ENCODE measurements at regions not wholly inside any gene's neighbourhood (a gene's known extent, or its start where the extent isn't known, plus 50 kb on each side); places are given as distances from the start of the nearest gene placed in this dataset. TPM values are rescaled to one million over a fixed set of nuclear protein-coding genes. Genes with fewer than 3 reads are reported as not detected.
"Not testable (repeated sequence)": the region's sequence is repeated elsewhere in the genome, so short reads cannot be mapped to it uniquely, and the experiment has no call there.

GRCh38 chr6:28022707-28023106, 57.7 kb upstream of the ZNF165 start:
- H3K27me3 ChIP-seq (replicated peaks in 1 of 2; ENCODE audit: control insufficient read depth in 2 of 2, insufficient read depth in 2 of 2, low read length in 1 of 2); H3K9ac ChIP-seq (ENCODE audit: control insufficient read depth, insufficient read depth, low read length); H3K36me3 ChIP-seq (ENCODE audit: control insufficient read depth in 2 of 2, insufficient read depth in 2 of 2, low read length in 1 of 2); H3K4me3 ChIP-seq; CTCF ChIA-PET; H3K9me3 ChIP-seq (replicated peaks; ENCODE audit: control insufficient read depth, insufficient read depth, low read length); RAD21 ChIA-PET (ENCODE audit: unreplicated experiment); H3K4me1 ChIP-seq (ENCODE audit: control insufficient read depth, insufficient read depth, low read length); SMC1A ChIA-PET (ENCODE audit: uncharacterized antibody, unreplicated experiment); FAIRE-seq; H2AFZ ChIP-seq (ENCODE audit: control insufficient read depth, low read depth, low read length); POLR2A ChIA-PET; DNase-seq (ENCODE audit: low read depth, low spot score); BruUV-seq (replicated peaks); in situ Hi-C loops (cut with MboI); H3K4me2 ChIP-seq (ENCODE audit: control insufficient read depth, insufficient read depth); H4K20me1 ChIP-seq (ENCODE audit: control insufficient read depth, insufficient read depth); H3K79me2 ChIP-seq (ENCODE audit: control insufficient read depth, insufficient read depth, low read length); ATAC-seq; H3K27ac ChIP-seq (ENCODE audit: control insufficient read depth, insufficient read depth); intact Hi-C loops (cut with micrococcal nuclease; ENCODE audit: unreplicated experiment): not testable (repeated sequence)
- WGBS (ENCODE audit: insufficient coverage, insufficient replicate concordance, low lambda C conversion rate, missing lambda C conversion rate) = 0% methylated on average over 1 of the region's 1 CpG

Small RNA genes lying in the stretch of these regions (small RNA-seq; reads per million reads assigned to genes)
- not detected for gene RF00012
